CD1c-positive myeloid dendritic cell (primary cell): ENCODE measurements at regions not wholly inside any gene's neighbourhood (a gene's known extent, or its start where the extent isn't known, plus 50 kb on each side); places are given as distances from the start of the nearest gene placed in this dataset.
A peak's percentile ranks its signal among the peaks of the same experiment; 100 is the strongest.

Experiments
- DNase-seq: peaks from one replicate; pipeline ENCODE4 v3.0.0-alpha.2; 2016; ENCODE audit errors: extremely low spot score

GRCh38 chr6:113405326-113406047 is 451.7 kb upstream of the MARCKS start:
- DNase-seq = no peak

DNA sequence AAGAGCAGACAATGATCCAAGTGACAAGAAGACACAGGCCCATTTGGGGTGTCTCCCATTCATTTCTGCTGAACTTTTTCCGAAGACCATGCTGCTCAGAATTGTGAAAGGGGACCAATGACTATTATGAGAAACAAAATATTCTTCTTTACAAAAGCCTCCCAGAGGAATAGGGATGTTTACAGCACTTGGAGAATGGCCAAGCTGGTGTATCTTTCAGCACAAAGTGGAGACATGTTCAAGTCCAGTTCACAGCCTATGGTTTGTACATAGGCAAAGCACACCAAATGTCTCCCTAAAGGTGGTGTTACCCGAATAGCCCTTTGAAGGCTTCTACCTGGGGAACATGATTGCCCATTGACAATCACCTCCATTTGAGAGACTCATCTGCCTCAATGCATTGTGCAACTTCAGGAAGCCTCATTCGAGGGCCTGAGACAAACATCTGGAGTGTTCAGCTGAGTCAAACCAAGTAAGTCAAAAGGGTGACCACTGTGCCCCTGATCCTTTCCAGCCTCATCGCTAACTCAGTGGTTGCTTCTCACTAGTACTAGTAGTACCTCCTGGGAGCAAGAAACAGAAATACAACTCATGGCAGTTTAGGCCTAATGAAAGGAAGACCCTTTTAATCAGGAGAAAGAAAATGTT is 451.0 kb upstream of the MARCKS start:
- no peak for DNase-seq

GRCh38 chr6:113411011-113411410 is 446.1 kb upstream of the MARCKS start:
- DNase-seq = peak; percentile 41

- DNase-seq = no peak
These were observed 444.4 kb upstream of the MARCKS start for GRCh38 chr6:113412589-113413357.

DNA sequence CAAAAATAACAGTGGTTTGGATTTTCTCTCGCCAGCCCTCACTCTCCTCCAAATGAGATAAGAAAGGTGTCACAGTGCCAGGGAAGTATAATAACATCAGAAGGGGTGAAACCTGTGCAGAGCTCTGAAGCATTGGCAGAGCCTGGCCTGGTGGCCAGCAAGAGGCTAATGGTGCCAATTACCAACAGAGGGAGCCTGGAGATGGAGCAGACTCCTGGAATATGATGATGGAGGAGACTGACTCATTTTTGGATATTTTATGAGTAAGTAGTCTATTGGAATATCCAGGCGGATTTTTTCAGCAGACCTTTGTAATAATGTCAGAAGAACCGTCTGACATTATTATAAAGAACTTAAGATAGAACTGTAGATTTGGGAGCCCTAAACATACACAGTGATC is 442.6 kb upstream of the MARCKS start:
- no peak for DNase-seq

- DNase-seq = no peak
These were observed 441.0 kb upstream of the MARCKS start for GRCh38 chr6:113416170-113416569.

GRCh38 chr6:113420290-113420689 is 436.9 kb upstream of the MARCKS start:
- no peak for DNase-seq

GRCh38 chr6:113421997-113422396 is 435.1 kb upstream of the MARCKS start:
- DNase-seq = no peak

DNA sequence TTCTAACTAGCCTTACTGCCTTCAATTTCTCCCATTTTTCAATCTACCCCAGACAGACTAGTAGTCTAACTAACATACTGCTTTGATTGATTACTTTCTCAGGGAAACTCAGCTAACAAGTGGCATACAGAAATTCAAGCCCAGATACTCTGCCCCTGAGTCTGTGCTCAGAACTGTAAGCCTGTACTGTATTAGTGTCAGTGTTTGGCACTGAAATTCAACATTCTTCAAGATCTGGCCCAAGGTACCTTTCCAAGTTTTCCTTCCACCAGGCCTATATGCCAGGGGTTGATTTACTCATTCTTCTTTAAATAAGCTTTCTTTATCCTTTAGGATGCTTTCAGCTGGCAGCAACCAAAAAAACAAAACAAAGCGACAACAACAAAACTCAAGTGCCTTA is 433.2 kb upstream of the MARCKS start:
- no peak for DNase-seq

DNA sequence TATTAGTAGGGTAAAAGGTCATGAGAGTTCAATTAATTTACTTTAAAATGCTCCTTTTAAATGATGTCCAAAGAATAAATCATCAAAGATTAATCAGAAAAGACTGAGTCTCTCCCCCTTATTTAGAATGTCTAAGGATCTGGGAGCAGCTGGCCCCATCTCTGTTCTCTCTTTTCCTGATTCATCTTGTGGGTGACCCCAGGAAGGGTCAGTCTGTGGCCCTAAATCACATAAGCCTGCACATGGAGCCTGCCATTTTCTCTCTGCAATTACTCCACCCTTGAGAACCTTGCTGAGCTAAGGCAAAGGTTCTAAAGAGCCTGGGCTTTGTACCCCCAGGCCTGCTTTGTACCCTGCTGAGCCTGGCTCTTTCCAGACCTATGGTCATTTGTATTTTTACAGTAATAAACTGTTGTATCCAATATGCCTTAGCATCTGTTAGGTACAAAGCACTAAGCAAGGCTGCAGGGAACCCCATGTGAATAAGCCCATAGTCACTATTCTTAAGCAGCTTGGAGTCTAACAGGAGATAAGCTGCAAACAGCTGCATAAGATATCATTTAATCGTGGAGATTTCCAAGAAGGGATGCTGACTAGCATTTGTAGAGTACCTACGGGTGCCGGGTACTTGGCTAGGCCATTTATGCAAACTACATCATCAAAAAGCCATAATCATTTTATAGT is 431.0 kb upstream of the MARCKS start:
- no peak for DNase-seq

- DNase-seq = no peak
These were observed 429.5 kb upstream of the MARCKS start for GRCh38 chr6:113427617-113428016.

- DNase-seq = no peak
These were observed 428.4 kb upstream of the MARCKS start for GRCh38 chr6:113428702-113429101.

- DNase-seq = peak; percentile 12
These were observed 424.4 kb upstream of the MARCKS start for GRCh38 chr6:113432521-113433334.

DNA sequence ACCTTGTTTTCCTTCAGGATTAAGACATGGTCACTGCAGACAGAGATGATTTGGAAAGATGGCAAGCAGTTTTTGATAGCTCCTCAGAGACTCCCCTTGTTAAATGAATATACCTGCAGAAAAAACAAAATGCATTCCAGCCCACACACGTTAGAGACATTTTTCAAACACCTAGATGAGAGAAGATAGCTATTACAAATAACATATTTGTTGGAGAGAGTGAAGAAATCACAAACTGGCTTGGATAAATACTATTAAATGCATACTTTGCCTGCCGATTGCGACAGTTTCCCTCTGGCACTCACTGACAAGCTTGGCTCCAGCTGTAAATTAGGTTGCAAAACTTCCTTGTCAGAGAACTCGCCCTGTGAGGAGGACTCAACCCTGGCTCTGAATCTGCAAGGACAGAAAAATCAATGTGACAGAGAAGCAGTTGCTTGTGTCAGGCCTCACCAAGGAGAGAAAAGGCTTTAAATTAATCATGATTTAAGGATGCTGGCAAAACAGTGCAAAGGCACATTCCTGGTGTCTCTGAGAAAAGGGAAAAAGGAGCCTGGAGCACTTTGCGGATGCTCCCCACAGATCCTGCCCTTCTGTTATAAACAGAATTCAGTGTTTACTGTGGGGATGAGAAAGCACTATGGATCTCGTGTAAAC is 423.7 kb upstream of the MARCKS start:
- peak; percentile 22 for DNase-seq

DNA sequence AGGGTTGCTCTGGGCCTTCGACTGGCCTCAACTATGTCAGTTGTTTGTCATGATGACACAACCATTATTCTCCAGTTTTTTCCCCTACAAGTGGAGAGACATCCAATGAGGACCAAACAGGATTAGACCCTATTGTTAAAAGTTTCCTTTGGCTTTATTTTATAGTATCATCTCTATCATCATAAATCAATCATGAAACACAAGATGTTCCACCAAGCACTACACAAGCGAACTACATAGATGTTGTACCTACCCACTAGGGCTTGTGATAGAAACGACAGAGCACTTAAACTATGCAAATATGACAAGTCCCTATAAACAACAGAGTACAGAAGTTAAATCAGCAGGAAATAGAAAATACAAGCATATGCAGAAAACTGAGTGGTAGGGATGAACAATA is 422.5 kb upstream of the MARCKS start:
- no peak for DNase-seq

- no peak for DNase-seq
These were observed 419.6 kb upstream of the MARCKS start for GRCh38 chr6:113437566-113437965.

GRCh38 chr6:113439866-113440265 is 417.3 kb upstream of the MARCKS start:
- no peak for DNase-seq

DNA sequence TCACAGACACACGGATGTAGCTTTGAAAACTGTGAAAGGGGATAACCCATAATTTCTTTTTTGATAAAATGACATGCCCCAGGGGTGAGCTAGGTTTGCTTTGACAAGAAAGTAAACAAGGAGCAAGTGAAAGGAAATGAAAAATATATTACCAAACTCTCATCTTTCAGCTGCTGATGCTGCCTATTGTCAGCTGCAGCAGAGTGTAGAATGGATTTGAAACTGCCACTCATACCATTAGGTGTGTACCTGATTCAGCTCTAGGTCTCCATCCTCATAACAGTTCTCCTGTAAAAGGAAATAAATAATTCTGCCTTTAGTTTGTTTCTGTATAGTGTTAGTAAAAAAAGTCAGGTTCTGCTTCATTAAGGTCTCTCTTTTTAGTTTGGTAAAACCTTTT is 415.1 kb upstream of the MARCKS start:
- no peak for DNase-seq

GRCh38 chr6:113445201-113445600 is 411.9 kb upstream of the MARCKS start:
- DNase-seq = no peak

DNA sequence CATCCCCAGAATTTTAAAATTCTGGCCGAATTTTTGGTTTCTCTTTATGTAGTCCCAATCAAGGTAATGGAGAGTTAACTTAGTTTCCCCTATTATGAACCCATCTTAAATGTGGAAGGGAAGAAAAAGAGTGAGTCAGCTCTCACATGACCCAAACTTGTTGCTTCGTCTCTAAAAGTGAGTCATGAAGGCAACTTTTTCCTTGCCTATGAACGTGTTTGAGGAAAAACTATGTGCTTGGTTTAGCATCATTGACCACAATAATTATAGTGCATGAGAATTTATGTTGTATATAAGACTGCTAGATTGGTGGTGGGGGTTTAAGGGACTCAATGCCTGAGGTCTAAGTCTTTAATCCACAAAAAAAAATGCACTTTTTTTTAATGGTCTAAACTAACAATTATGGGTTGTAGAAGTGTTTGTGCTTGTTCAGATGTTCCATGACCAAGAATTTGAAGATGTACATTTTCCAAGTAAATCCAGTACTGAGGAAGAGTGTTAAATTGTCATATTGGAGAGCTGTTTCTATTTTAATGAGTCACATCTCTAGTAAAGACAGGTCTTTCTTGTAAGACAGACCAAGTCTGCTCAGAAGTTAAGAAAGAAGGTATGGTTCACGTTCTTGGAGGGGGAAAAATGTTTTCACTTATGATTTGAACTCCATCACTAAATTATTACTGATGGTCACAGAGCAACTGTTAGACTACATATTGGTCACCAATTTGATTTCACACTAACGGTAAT is 409.9 kb upstream of the MARCKS start:
- DNase-seq = peak; percentile 77
